ENCODE measurements at regions not wholly inside any gene's neighbourhood (a gene's known extent, or its start where the extent isn't known, plus 50 kb on each side); places are given as distances from the start of the nearest gene placed in this dataset.

DNA sequence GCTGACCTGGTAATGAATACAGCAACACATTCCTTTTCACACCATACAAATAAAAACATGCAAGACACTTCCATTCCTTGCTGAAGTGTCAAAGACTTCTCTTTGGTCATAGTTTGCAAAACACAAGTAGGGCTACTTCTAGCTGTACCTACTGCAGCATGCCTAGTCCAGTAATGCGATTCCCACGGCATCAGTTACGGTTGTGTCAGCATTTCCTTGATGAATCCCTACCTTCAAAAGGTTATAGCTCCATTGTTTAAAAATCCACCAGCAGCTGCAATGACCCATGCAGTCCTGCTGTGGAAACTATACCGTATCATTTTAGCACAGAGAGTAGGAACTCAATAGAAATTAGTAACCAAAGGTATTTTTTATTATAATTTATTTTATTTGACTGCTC, 1371.5 kb downstream of the EPHA7 start:
- TF ChIP-seq, protein P1, sequence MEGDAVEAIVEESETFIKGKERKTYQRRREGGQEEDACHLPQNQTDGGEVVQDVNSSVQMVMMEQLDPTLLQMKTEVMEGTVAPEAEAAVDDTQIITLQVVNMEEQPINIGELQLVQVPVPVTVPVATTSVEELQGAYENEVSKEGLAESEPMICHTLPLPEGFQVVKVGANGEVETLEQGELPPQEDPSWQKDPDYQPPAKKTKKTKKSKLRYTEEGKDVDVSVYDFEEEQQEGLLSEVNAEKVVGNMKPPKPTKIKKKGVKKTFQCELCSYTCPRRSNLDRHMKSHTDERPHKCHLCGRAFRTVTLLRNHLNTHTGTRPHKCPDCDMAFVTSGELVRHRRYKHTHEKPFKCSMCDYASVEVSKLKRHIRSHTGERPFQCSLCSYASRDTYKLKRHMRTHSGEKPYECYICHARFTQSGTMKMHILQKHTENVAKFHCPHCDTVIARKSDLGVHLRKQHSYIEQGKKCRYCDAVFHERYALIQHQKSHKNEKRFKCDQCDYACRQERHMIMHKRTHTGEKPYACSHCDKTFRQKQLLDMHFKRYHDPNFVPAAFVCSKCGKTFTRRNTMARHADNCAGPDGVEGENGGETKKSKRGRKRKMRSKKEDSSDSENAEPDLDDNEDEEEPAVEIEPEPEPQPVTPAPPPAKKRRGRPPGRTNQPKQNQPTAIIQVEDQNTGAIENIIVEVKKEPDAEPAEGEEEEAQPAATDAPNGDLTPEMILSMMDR (IDR thresholded peaks at IDR 0.05; ENCODE audit: low read depth, low read length, missing input control), result no peak
- TF ChIP-seq RAD21 (IDR thresholded peaks at IDR 0.05) (no peak), EGR1 (IDR thresholded peaks at IDR 0.05; ENCODE audit: low read depth in 2 of 2) (no peak), SP1 (IDR thresholded peaks at IDR 0.05) (no peak), TAF1 (conservative IDR thresholded peaks at IDR 0.05) (no peak), RXRA (IDR thresholded peaks at IDR 0.05) (no peak), HNF4A (conservative IDR thresholded peaks at IDR 0.05) (no peak), JUND (IDR thresholded peaks at IDR 0.05) (no peak), YY1 (IDR thresholded peaks at IDR 0.05) (no peak)
- TF ChIP-seq, protein P2, sequence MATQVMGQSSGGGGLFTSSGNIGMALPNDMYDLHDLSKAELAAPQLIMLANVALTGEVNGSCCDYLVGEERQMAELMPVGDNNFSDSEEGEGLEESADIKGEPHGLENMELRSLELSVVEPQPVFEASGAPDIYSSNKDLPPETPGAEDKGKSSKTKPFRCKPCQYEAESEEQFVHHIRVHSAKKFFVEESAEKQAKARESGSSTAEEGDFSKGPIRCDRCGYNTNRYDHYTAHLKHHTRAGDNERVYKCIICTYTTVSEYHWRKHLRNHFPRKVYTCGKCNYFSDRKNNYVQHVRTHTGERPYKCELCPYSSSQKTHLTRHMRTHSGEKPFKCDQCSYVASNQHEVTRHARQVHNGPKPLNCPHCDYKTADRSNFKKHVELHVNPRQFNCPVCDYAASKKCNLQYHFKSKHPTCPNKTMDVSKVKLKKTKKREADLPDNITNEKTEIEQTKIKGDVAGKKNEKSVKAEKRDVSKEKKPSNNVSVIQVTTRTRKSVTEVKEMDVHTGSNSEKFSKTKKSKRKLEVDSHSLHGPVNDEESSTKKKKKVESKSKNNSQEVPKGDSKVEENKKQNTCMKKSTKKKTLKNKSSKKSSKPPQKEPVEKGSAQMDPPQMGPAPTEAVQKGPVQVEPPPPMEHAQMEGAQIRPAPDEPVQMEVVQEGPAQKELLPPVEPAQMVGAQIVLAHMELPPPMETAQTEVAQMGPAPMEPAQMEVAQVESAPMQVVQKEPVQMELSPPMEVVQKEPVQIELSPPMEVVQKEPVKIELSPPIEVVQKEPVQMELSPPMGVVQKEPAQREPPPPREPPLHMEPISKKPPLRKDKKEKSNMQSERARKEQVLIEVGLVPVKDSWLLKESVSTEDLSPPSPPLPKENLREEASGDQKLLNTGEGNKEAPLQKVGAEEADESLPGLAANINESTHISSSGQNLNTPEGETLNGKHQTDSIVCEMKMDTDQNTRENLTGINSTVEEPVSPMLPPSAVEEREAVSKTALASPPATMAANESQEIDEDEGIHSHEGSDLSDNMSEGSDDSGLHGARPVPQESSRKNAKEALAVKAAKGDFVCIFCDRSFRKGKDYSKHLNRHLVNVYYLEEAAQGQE (IDR thresholded peaks at IDR 0.05), result no peak
- TF ChIP-seq, protein P3, sequence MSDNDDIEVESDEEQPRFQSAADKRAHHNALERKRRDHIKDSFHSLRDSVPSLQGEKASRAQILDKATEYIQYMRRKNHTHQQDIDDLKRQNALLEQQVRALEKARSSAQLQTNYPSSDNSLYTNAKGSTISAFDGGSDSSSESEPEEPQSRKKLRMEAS (IDR thresholded peaks at IDR 0.05), result no peak
- TF ChIP-seq, protein P4, sequence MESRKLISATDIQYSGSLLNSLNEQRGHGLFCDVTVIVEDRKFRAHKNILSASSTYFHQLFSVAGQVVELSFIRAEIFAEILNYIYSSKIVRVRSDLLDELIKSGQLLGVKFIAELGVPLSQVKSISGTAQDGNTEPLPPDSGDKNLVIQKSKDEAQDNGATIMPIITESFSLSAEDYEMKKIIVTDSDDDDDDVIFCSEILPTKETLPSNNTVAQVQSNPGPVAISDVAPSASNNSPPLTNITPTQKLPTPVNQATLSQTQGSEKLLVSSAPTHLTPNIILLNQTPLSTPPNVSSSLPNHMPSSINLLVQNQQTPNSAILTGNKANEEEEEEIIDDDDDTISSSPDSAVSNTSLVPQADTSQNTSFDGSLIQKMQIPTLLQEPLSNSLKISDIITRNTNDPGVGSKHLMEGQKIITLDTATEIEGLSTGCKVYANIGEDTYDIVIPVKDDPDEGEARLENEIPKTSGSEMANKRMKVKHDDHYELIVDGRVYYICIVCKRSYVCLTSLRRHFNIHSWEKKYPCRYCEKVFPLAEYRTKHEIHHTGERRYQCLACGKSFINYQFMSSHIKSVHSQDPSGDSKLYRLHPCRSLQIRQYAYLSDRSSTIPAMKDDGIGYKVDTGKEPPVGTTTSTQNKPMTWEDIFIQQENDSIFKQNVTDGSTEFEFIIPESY (IDR thresholded peaks at IDR 0.05), result no peak
- TF ChIP-seq, protein P5, sequence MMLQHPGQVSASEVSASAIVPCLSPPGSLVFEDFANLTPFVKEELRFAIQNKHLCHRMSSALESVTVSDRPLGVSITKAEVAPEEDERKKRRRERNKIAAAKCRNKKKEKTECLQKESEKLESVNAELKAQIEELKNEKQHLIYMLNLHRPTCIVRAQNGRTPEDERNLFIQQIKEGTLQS (IDR thresholded peaks at IDR 0.05), result no peak

Data from liver (tissue), 3 donors.